A549 (cell line): ENCODE measurements at regions not wholly inside any gene's neighbourhood (a gene's known extent, or its start where the extent isn't known, plus 50 kb on each side); places are given as distances from the start of the nearest gene placed in this dataset.

Source experiments
- ATAC-seq, 2 experiments: fragments of 200-7000 bp in 1 of 2; fragments of >200 bp in 1 of 2; cut with Nextera tagmentation in 1 of 2; cut with Tn5 transposase in 1 of 2; 3 replicates each; pipeline versions ENCODE4 v1.8.0 to v1.9.1; 2018 to 2020; ENCODE audit warnings: mild to moderate bottlenecking in 1 of 2, moderate library complexity in 1 of 2
- CTCF ChIA-PET: fragments of 300-600 bp; sonication (Branson Sonifier 250); formaldehyde crosslinking; extraction: SDS; loops from one replicate; lab custom pipeline; 2021; ENCODE audit warnings: antibody characterized with exemption, inconsistent platforms; lab: Yijun Ruan, JAX
- POLR2A ChIA-PET: fragments of 350-600 bp; formaldehyde crosslinking; extraction: SDS; loops from one replicate; lab custom pipeline; 2021; ENCODE audit warnings: antibody characterized with exemption, inconsistent platforms; lab: Yijun Ruan, JAX
- DNase-seq, 2 experiments: peaks; one replicate each; pipeline versions ENCODE4 v3.0.0 to v3.0.0-alpha.2; 2011 to 2016; ENCODE audit warnings: low read depth in 1 of 2, low spot score in 1 of 2
- FAIRE-seq: peaks from 2 replicates; lab custom pipeline; 2011; peaks lifted over from hg19 to GRCh38; lab: Jason Lieb, UNC
- H3K27ac ChIP-seq, 2 experiments: fragments of >200 bp; sonication (Bioruptor Twin); formaldehyde crosslinking; 3 replicates each; pipeline ENCODE4 v1.5.1; 2016 to 2017
- H3K4me1 ChIP-seq: fragments of >200 bp; sonication (Bioruptor Twin); formaldehyde crosslinking; 3 replicates; pipeline ENCODE4 v1.6.1; 2016
- H3K4me2 ChIP-seq: fragments of >200 bp; sonication (Bioruptor Twin); formaldehyde crosslinking; 3 replicates; pipeline ENCODE4 v1.6.1; 2016
- H3K4me3 ChIP-seq: fragments of >200 bp; sonication (Bioruptor Twin); formaldehyde crosslinking; 3 replicates; pipeline ENCODE4 v1.5.1; 2016
- H3K9me3 ChIP-seq: fragments of >200 bp; sonication (Bioruptor Twin); formaldehyde crosslinking; 3 replicates; pipeline ENCODE4 v1.6.1; 2016
- BCL3 ChIP-seq: fragments of >200 bp; sonication (Bioruptor Twin); formaldehyde crosslinking; IDR thresholded peaks from 3 replicates; pipeline ENCODE4 v1.6.1; 2016
- CBX8 ChIP-seq: fragments of 200-600 bp; sonication (generic); IDR thresholded peaks from 2 replicates; pipeline ENCODE4 v1.6.1; 2016
- CTCF ChIP-seq: fragments of >200 bp; sonication (Bioruptor Twin); formaldehyde crosslinking; IDR thresholded peaks from 3 replicates; pipeline ENCODE4 v1.5.1; 2016
- E2F6 ChIP-seq: IDR thresholded peaks from 2 replicates; pipeline ENCODE4 v1.6.1; 2012; ENCODE audit warnings: low read depth, borderline replicate concordance
- EHMT2 ChIP-seq: fragments of 200-600 bp; sonication (generic); IDR thresholded peaks from 2 replicates; pipeline ENCODE4 v1.6.1; 2016; ENCODE audit warnings: antibody characterized with exemption, low read depth, mild to moderate bottlenecking, moderate library complexity
- ELK1 ChIP-seq: fragments of 150-350 bp; IDR thresholded peaks from 2 replicates; pipeline ENCODE4 v1.6.1; 2014; ENCODE audit warnings: low read depth, mild to moderate bottlenecking, low read length
- ESRRA ChIP-seq: fragments of 150-350 bp; IDR thresholded peaks from 2 replicates; pipeline ENCODE4 v1.6.1; 2014; ENCODE audit warnings: mild to moderate bottlenecking, low read length, borderline replicate concordance
- FOSL2 ChIP-seq, 2 experiments: fragments of 450-650 bp in 1 of 2; fragments of >200 bp in 1 of 2; sonication (Bioruptor Twin) in 1 of 2; formaldehyde crosslinking; IDR thresholded peaks; 2 replicates each; pipeline versions ENCODE4 v1.5.0 to v1.6.1; 2016 to 2020; ENCODE audit warnings: mild to moderate bottlenecking in 1 of 2, moderate library complexity in 1 of 2
- FOXS1 ChIP-seq: fragments of 250-450 bp; sonication (Bioruptor Pico); IDR thresholded peaks from 2 replicates; pipeline ENCODE4 v1.5.0; 2020; ENCODE audit warnings: mild to moderate bottlenecking, moderate library complexity
- HMGXB4 ChIP-seq: fragments of 250-450 bp; sonication (Bioruptor Pico); IDR thresholded peaks from 2 replicates; pipeline ENCODE4 v1.5.0; 2021; ENCODE audit warnings: mild to moderate bottlenecking, moderate library complexity, borderline replicate concordance
- HOXA7 ChIP-seq: fragments of 250-450 bp; sonication (Bioruptor Pico); IDR thresholded peaks from 2 replicates; pipeline ENCODE4 v1.5.0; 2020; ENCODE audit warnings: mild to moderate bottlenecking, moderate library complexity
- HOXB5 ChIP-seq: fragments of 250-450 bp; sonication (Bioruptor Pico); IDR thresholded peaks from 2 replicates; pipeline ENCODE4 v1.5.0; 2020; ENCODE audit warnings: mild to moderate bottlenecking, moderate library complexity
- MYC ChIP-seq: IDR thresholded peaks from 2 replicates; pipeline ENCODE4 v1.6.1; 2012; ENCODE audit warnings: mild to moderate bottlenecking, inconsistent platforms, low read length, improper control_type of control experiment, borderline replicate concordance
- NFE2L2 ChIP-seq: fragments of 150-350 bp; conservative IDR thresholded peaks from 2 replicates; pipeline ENCODE4 v1.6.1; 2014; ENCODE audit warnings: low read length
- POLR2A ChIP-seq: IDR thresholded peaks from 2 replicates; pipeline ENCODE4 v1.6.1; 2012; ENCODE audit warnings: mild to moderate bottlenecking, low read length
- POLR2AphosphoS2 ChIP-seq: conservative IDR thresholded peaks from 2 replicates; pipeline ENCODE4 v1.6.1; 2012; ENCODE audit warnings: low read length, improper control_type of control experiment, inconsistent platforms
- RARB ChIP-seq: fragments of 250-450 bp; sonication (Bioruptor Pico); IDR thresholded peaks from 2 replicates; pipeline ENCODE4 v1.8.0; 2021; ENCODE audit warnings: mild to moderate bottlenecking, moderate library complexity
- REST ChIP-seq: fragments of 200-600 bp; sonication (generic); IDR thresholded peaks from 2 replicates; pipeline ENCODE4 v1.6.1; 2016; ENCODE audit warnings: antibody characterized with exemption, mild to moderate bottlenecking, moderate library complexity
- RFX5 ChIP-seq: fragments of 450-650 bp; IDR thresholded peaks from 2 replicates; pipeline ENCODE4 v1.7.1; 2014; ENCODE audit warnings: antibody characterized with exemption, mild to moderate bottlenecking, moderate library complexity
- SMC3 ChIP-seq: fragments of >200 bp; sonication (Bioruptor Twin); formaldehyde crosslinking; IDR thresholded peaks from 3 replicates; pipeline ENCODE4 v1.6.1; 2018; ENCODE audit warnings: inconsistent platforms
- SREBF2 ChIP-seq: fragments of 450-650 bp; IDR thresholded peaks from 2 replicates; pipeline ENCODE4 v1.6.1; 2014; ENCODE audit warnings: mild to moderate bottlenecking, moderate library complexity
- ZFP36 ChIP-seq: fragments of 450-650 bp; IDR thresholded peaks from 2 replicates; pipeline ENCODE4 v1.6.1; 2014; ENCODE audit warnings: borderline replicate concordance; ENCODE audit not compliant: partially characterized antibody
- ZSCAN20 ChIP-seq: fragments of 250-450 bp; sonication (Bioruptor Pico); IDR thresholded peaks from 2 replicates; pipeline ENCODE4 v1.8.0; 2022; ENCODE audit warnings: mild to moderate bottlenecking, moderate library complexity
- WGBS: methylation state at CpG from one replicate; pipeline ENCODE4 v1.1.6; 2017; ENCODE audit errors: missing lambda C conversion rate; 5-methylcytosine and 5-hydroxymethylcytosine counted together

GRCh38 chr3:1908651-1909445 is 189.8 kb upstream of the CNTN4 start (continued):
- no peak for TF ChIP-seq REST

- no peak overlapping the region for H3K4me3 ChIP-seq
- DNase-seq (no peak), FAIRE-seq (no peak)
- 31% methylated on average over 3 of the region's 3 CpGs for whole genome bisulfite sequencing
- TF ChIP-seq RFX5 (no peak), HOXA7 (CRISPR knock-in tag) (no peak), POLR2AphosphoS2 (no peak), FOXS1 (CRISPR knock-in tag) (no peak), POLR2A (no peak)
- TF ChIP-seq, all 56 proteins: peak for 0
- ATAC-seq, result no peak
- H3K4me2 ChIP-seq, result no peak overlapping the region
- ChIA-PET POLR2A (no interaction called here), CTCF (no interaction called here)
- no peaks in the 10 kb centered on the region for H3K4me1 ChIP-seq
- peaks cover 8% of the 10 kb centered on the region for H3K9me3 ChIP-seq
- no peak overlapping the region for H3K27ac ChIP-seq
These were observed 188.3 kb upstream of the CNTN4 start for GRCh38 chr3:1910322-1910721.

GRCh38 chr3:1929788-1930414 is 168.8 kb upstream of the CNTN4 start:
- H3K4me3 ChIP-seq, result no peak overlapping the region
- no peaks in the 10 kb centered on the region for H3K4me1 ChIP-seq
- no peak overlapping the region for H3K27ac ChIP-seq
- no peak for DNase-seq
- no peak for FAIRE-seq
- ChIA-PET POLR2A (no interaction called here), CTCF (no interaction called here)
- 15% methylated on average over 8 of the region's 8 CpGs for WGBS
- H3K4me2 ChIP-seq, result no peak overlapping the region
- no peaks in the 10 kb centered on the region for H3K9me3 ChIP-seq
- ATAC-seq, result no peak
- TF ChIP-seq EHMT2 (no peak), BCL3 (no peak), HMGXB4 (no peak), RFX5 (no peak), NFE2L2 (no peak), MYC (no peak), ZFP36 (no peak), ZSCAN20 (no peak), E2F6 (no peak), HOXB5 (CRISPR knock-in tag) (no peak), CTCF (no peak), SREBF2 (no peak), CBX8 (no peak), ELK1 (no peak), FOSL2 (IDR thresholded peaks at IDR 0.05) (no peak), FOSL2 (CRISPR knock-in tag; IDR thresholded peaks at IDR 0.05) (no peak), SMC3 (no peak), RARB (CRISPR knock-in tag) (no peak), ESRRA (no peak), POLR2A (no peak)
